HepG2 (cell line): ENCODE measurements at regions not wholly inside any gene's neighbourhood (a gene's known extent, or its start where the extent isn't known, plus 50 kb on each side); places are given as distances from the start of the nearest gene placed in this dataset.

Experiments
- ATAC-seq: fragments of 200-7000 bp; cut with Tn5 transposase; 3 replicates; pipeline ENCODE4 v1.9.1; 2020; ENCODE audit warnings: mild to moderate bottlenecking, moderate library complexity
- BruUV-seq: library from RNA; stranded (reverse); fragments of 400-500 nt; replicated peaks from 2 replicates; lab custom pipeline; 2021; lab: Mats Ljungman, UMichigan
- CTCF ChIA-PET: fragments of 300-600 bp; formaldehyde crosslinking; extraction: SDS; loops from one replicate; lab custom pipeline; 2021; ENCODE audit warnings: low total read pairs, inconsistent platforms, low intra/inter-chr PET ratio; lab: Yijun Ruan, JAX
- POLR2A ChIA-PET: fragments of 350-600 bp; sonication (Branson Sonifier 250); formaldehyde crosslinking; loops from one replicate; lab custom pipeline; 2020; ENCODE audit warnings: antibody characterized with exemption, inconsistent platforms; lab: Yijun Ruan, JAX
- DNase-seq: peaks from one replicate; pipeline ENCODE4 v3.0.0-alpha.2; 2015; ENCODE audit warnings: low spot score
- FAIRE-seq: peaks from 3 replicates; lab custom pipeline; 2011; peaks lifted over from hg19 to GRCh38; lab: Jason Lieb, UNC
- H2AFZ ChIP-seq: one replicate; pipeline ENCODE4 v1.6.1; 2011; ENCODE audit warnings: low read length, inconsistent platforms
- H3K27ac ChIP-seq: fragments of 300-600 bp; 3 replicates; pipeline ENCODE4 v1.8.0; 2011; ENCODE audit warnings: mixed run types, mild to moderate bottlenecking, mixed read lengths, low read length, inconsistent platforms; ENCODE audit not compliant: insufficient read depth; ENCODE audit errors: extremely low read length
- H3K27me3 ChIP-seq, 2 experiments: fragments of 200-600 bp in 1 of 2; 2 replicates in 1 of 2; 3 replicates in 1 of 2; pipeline versions ENCODE4 v1.6.0 to v1.8.0; 2011; ENCODE audit warnings: low read length in 2 of 2, mild to moderate bottlenecking in 2 of 2, moderate library complexity in 2 of 2, inconsistent platforms in 1 of 2; ENCODE audit not compliant: insufficient read depth in 2 of 2, control insufficient read depth in 1 of 2
- H3K36me3 ChIP-seq, 2 experiments: fragments of 200-600 bp in 1 of 2; replicated peaks in 1 of 2; 2 replicates in 1 of 2; 3 replicates in 1 of 2; pipeline versions ENCODE4 v1.5.1 to v1.8.0; 2011; ENCODE audit warnings: low read length in 2 of 2, inconsistent platforms in 1 of 2; ENCODE audit not compliant: insufficient read depth in 2 of 2, control insufficient read depth in 1 of 2
- H3K4me1 ChIP-seq: 2 replicates; pipeline ENCODE4 v1.5.1; 2012; ENCODE audit warnings: low read length, inconsistent platforms; ENCODE audit not compliant: insufficient read depth
- H3K4me2 ChIP-seq: 2 replicates; pipeline ENCODE4 v1.6.0; 2011; ENCODE audit warnings: low read depth, low read length, inconsistent platforms
- H3K4me3 ChIP-seq, 3 experiments: fragments of 200-600 bp in 1 of 3; sonication (generic), shearing (Covaris generic) in 1 of 3; replicated peaks in 1 of 3; 2 replicates each; pipeline ENCODE4 v1.5.1; 2011 to 2016; ENCODE audit warnings: low read length in 3 of 3, inconsistent platforms in 2 of 3, low read depth in 2 of 3, mild to moderate bottlenecking in 2 of 3, control low read depth in 1 of 3, mixed read lengths in 1 of 3; ENCODE audit not compliant: insufficient read depth in 1 of 3
- H3K79me2 ChIP-seq: one replicate; pipeline ENCODE4 v1.6.1; 2011; ENCODE audit warnings: low read length, inconsistent platforms; ENCODE audit not compliant: insufficient read depth
- H3K9ac ChIP-seq: 2 replicates; pipeline ENCODE4 v1.6.0; 2011; ENCODE audit warnings: mild to moderate bottlenecking, low read depth, low read length, inconsistent platforms; ENCODE audit not compliant: insufficient read depth
- H3K9me3 ChIP-seq: 2 replicates; pipeline ENCODE4 v1.5.1; 2012; ENCODE audit warnings: mild to moderate bottlenecking, low read length
- H4K20me1 ChIP-seq: 2 replicates; pipeline ENCODE4 v1.6.0; 2011; ENCODE audit warnings: inconsistent platforms, mild to moderate bottlenecking, low read length, moderate library complexity; ENCODE audit not compliant: insufficient read depth
- AGO2 ChIP-seq: fragments of 200-400 bp; formaldehyde crosslinking; optimal IDR thresholded peaks from 2 replicates; pipeline ENCODE3; 2017; ENCODE audit warnings: mild to moderate bottlenecking, low read depth, low read length, moderate library complexity
- GPN1 ChIP-seq: sonication (generic); formaldehyde crosslinking; IDR thresholded peaks from 2 replicates; pipeline ENCODE4 v1.5.1; 2020; ENCODE audit warnings: missing genetic modification reagents, borderline replicate concordance
- GTF2F1 ChIP-seq: fragments of 150-350 bp; IDR thresholded peaks from 2 replicates; pipeline ENCODE4 v1.6.1; 2014; ENCODE audit warnings: low read length
- SNRNP70 ChIP-seq: fragments of 200-400 bp; formaldehyde crosslinking; IDR thresholded peaks from 2 replicates; pipeline ENCODE4 v1.6.1; 2017; ENCODE audit warnings: mild to moderate bottlenecking, low read depth, low read length, moderate library complexity
- SPEN ChIP-seq: sonication (generic); formaldehyde crosslinking; IDR thresholded peaks from 2 replicates; pipeline ENCODE4 v1.5.1; 2020; ENCODE audit warnings: low read depth, mild to moderate bottlenecking, missing genetic modification reagents
- ZNF672 ChIP-seq: sonication (generic); formaldehyde crosslinking; IDR thresholded peaks from 2 replicates; pipeline ENCODE4 v1.8.1; 2022; ENCODE audit warnings: missing genetic modification reagents
- ZNF792 ChIP-seq: IDR thresholded peaks from 2 replicates; pipeline ENCODE4 v1.6.1; 2016
- WGBS: methylation state at CpG from one replicate; pipeline ENCODE4 v1.1.6; 2017; ENCODE audit warnings: low lambda C conversion rate; 5-methylcytosine and 5-hydroxymethylcytosine counted together
- in situ Hi-C: cut with HindIII; loops from 2 replicates; pipeline ENCODE4 v1.10.0; 2017; ENCODE audit warnings: low pct_unique_long_range_greater_than_20kb; ENCODE audit not compliant: extremely low pct_ligation_motif_present
- intact Hi-C: fragments of 100-400 bp; cut with micrococcal nuclease; formaldehyde crosslinking; loops from one replicate; pipeline ENCODE4 v1.10.0; 2022; ENCODE audit not compliant: unreplicated experiment
- TF ChIP-seq, protein P1 (sequence below): sonication (generic); formaldehyde crosslinking; IDR thresholded peaks from 2 replicates; pipeline ENCODE4 v1.4.0; 2020; ENCODE audit warnings: missing genetic modification reagents, borderline replicate concordance
- TF ChIP-seq, protein P2 (sequence below): IDR thresholded peaks from 2 replicates; pipeline ENCODE4 v1.6.1; 2016
- TF ChIP-seq, protein P3 (sequence below): sonication (generic); formaldehyde crosslinking; IDR thresholded peaks from 2 replicates; pipeline ENCODE4 v1.5.0; 2020; ENCODE audit warnings: mild to moderate bottlenecking, missing genetic modification reagents, borderline replicate concordance
- TF ChIP-seq, protein P4 (sequence below): sonication (generic); formaldehyde crosslinking; IDR thresholded peaks from 2 replicates; pipeline ENCODE4 v1.5.0; 2020; ENCODE audit warnings: missing genetic modification reagents, mild to moderate bottlenecking, borderline replicate concordance
- TF ChIP-seq, protein P5 (sequence below): sonication (generic); formaldehyde crosslinking; IDR thresholded peaks from 2 replicates; pipeline ENCODE4 v1.5.1; 2020; ENCODE audit warnings: missing genetic modification reagents, mild to moderate bottlenecking, borderline replicate concordance

DNA sequence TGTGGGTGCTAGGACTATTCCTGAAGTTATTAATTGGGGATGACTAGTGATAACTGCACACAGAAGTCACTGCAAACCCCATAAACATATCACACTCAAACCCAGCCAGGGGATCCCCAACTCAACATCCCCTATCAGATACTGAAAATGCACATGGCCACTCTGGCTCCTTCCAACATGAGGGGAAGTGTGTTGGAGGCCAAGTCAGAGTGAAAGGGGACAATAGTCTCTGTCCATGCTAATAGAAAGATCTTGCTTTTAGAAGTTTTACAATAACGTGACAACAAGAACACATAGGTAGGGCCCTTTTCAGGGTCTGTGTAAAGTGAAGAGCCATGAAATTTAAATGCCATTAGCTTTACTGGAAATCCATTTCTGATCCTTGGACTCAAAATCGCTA is 98.8 kb upstream of the SEMA6A start:
- BruUV-seq = no TSS peak
- in situ Hi-C loops = no loop called here

DNA sequence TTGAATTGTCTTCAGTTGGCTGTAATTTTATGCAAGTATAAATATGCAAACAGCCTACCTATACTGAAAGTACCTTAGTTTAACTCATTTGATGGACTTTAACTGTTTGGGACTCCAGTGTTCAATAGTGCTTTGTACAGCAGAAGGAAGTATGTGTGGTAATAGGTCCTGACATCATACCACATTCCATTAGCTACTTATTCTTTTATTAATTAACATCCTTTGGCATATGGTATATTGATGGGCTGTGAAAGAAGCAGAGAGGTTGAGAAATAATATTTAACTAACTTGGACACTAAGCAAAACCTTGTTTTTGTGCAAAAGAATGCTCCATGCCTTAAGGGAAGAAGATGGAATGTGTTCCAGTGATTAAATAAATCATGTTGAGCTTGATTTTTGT is 97.6 kb upstream of the SEMA6A start:
- ATAC-seq (no peak), FAIRE-seq (no peak), DNase-seq (no peak)
- H3K9ac ChIP-seq = no peak overlapping the region
- H3K27me3 ChIP-seq = 0 out of 5 replicates have a peak, but pooled peaks cover 0 to 3% of the 10 kb centered on the region in 2 experiments
- H3K9me3 ChIP-seq = no peaks in the 10 kb centered on the region
- H3K79me2 ChIP-seq = no peaks in the 10 kb centered on the region
- H2AFZ ChIP-seq = no peak overlapping the region
- no peaks in the 10 kb centered on the region for H4K20me1 ChIP-seq
- no peaks in the 10 kb centered on the region for H3K36me3 ChIP-seq
- no TSS peak for BruUV-seq
- peaks cover 42% of the 10 kb centered on the region for H3K4me1 ChIP-seq
- no peak overlapping the region for H3K4me2 ChIP-seq
- ChIA-PET CTCF (no interaction called here), POLR2A (no interaction called here)
- H3K4me3 ChIP-seq = no peak overlapping the region
- in situ Hi-C loops (no loop called here), intact Hi-C loops (no loop called here)
- H3K27ac ChIP-seq = no peak overlapping the region
- TF ChIP-seq, protein P1, sequence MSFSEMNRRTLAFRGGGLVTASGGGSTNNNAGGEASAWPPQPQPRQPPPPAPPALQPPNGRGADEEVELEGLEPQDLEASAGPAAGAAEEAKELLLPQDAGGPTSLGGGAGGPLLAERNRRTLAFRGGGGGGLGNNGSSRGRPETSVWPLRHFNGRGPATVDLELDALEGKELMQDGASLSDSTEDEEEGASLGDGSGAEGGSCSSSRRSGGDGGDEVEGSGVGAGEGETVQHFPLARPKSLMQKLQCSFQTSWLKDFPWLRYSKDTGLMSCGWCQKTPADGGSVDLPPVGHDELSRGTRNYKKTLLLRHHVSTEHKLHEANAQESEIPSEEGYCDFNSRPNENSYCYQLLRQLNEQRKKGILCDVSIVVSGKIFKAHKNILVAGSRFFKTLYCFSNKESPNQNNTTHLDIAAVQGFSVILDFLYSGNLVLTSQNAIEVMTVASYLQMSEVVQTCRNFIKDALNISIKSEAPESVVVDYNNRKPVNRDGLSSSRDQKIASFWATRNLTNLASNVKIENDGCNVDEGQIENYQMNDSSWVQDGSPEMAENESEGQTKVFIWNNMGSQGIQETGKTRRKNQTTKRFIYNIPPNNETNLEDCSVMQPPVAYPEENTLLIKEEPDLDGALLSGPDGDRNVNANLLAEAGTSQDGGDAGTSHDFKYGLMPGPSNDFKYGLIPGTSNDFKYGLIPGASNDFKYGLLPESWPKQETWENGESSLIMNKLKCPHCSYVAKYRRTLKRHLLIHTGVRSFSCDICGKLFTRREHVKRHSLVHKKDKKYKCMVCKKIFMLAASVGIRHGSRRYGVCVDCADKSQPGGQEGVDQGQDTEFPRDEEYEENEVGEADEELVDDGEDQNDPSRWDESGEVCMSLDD (CRISPR knock-in tag) = no peak
- TF ChIP-seq AGO2 (no peak), SPEN (no peak), GPN1 (CRISPR knock-in tag) (no peak), ZNF792 (CRISPR knock-in tag) (no peak), GTF2F1 (no peak)
- TF ChIP-seq, protein P2, sequence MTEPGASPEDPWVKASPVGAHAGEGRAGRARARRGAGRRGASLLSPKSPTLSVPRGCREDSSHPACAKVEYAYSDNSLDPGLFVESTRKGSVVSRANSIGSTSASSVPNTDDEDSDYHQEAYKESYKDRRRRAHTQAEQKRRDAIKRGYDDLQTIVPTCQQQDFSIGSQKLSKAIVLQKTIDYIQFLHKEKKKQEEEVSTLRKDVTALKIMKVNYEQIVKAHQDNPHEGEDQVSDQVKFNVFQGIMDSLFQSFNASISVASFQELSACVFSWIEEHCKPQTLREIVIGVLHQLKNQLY (CRISPR knock-in tag) = no peak
- TF ChIP-seq, protein P3, sequence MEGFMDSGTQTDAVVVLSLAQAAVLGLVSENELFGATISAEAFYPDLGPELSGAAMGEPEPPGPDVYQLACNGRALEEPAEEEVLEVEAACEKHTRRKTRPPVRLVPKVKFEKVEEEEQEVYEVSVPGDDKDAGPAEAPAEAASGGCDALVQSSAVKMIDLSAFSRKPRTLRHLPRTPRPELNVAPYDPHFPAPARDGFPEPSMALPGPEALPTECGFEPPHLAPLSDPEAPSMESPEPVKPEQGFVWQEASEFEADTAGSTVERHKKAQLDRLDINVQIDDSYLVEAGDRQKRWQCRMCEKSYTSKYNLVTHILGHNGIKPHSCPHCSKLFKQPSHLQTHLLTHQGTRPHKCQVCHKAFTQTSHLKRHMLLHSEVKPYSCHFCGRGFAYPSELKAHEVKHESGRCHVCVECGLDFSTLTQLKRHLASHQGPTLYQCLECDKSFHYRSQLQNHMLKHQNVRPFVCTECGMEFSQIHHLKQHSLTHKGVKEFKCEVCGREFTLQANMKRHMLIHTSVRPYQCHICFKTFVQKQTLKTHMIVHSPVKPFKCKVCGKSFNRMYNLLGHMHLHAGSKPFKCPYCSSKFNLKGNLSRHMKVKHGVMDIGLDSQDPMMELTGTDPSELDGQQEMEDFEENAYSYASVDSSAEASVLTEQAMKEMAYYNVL (CRISPR knock-in tag) = no peak
- TF ChIP-seq, protein P4, sequence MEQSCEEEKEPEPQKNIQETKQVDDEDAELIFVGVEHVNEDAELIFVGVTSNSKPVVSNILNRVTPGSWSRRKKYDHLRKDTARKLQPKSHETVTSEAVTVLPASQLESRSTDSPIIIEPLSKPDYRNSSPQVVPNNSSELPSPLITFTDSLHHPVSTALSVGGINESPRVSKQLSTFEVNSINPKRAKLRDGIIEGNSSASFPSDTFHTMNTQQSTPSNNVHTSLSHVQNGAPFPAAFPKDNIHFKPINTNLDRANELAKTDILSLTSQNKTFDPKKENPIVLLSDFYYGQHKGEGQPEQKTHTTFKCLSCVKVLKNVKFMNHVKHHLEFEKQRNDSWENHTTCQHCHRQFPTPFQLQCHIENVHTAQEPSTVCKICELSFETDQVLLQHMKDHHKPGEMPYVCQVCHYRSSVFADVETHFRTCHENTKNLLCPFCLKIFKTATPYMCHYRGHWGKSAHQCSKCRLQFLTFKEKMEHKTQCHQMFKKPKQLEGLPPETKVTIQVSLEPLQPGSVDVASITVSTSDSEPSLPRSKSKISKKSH (CRISPR knock-in tag) = no peak

More for the DNA sequence above, 98.8 kb upstream of the SEMA6A start:
- Histone ChIP-seq H3K4me1 (peaks cover 38% of the 10 kb centered on the region), H3K36me3 (no peaks in the 10 kb centered on the region), H3K9me3 (no peaks in the 10 kb centered on the region), H3K27ac (no peak overlapping the region), H4K20me1 (no peaks in the 10 kb centered on the region), H2AFZ (no peak overlapping the region), H3K4me2 (no peak overlapping the region), H3K79me2 (no peaks in the 10 kb centered on the region), H3K4me3 (no peak overlapping the region), H3K27me3 (peaks cover 1 to 3% of the 10 kb centered on the region in 2 experiments; a peak in 1 of 5 replicates), H3K9ac (no peak overlapping the region)
- no peak for ATAC-seq
- DNase-seq = no peak
- 21% methylated on average over 2 of the region's 2 CpGs for WGBS
- TF ChIP-seq, protein P5, sequence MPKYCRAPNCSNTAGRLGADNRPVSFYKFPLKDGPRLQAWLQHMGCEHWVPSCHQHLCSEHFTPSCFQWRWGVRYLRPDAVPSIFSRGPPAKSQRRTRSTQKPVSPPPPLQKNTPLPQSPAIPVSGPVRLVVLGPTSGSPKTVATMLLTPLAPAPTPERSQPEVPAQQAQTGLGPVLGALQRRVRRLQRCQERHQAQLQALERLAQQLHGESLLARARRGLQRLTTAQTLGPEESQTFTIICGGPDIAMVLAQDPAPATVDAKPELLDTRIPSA (CRISPR knock-in tag) = no peak
- TF ChIP-seq ZNF672 = no peak
- TF ChIP-seq SNRNP70 = no peak
- CTCF ChIA-PET = no interaction called here
- FAIRE-seq = no peak
- POLR2A ChIA-PET = no interaction called here
- intact Hi-C loops = no loop called here
